ENCODE measurements at regions not wholly inside any gene's neighbourhood (a gene's known extent, or its start where the extent isn't known, plus 50 kb on each side); places are given as distances from the start of the nearest gene placed in this dataset.

DNA sequence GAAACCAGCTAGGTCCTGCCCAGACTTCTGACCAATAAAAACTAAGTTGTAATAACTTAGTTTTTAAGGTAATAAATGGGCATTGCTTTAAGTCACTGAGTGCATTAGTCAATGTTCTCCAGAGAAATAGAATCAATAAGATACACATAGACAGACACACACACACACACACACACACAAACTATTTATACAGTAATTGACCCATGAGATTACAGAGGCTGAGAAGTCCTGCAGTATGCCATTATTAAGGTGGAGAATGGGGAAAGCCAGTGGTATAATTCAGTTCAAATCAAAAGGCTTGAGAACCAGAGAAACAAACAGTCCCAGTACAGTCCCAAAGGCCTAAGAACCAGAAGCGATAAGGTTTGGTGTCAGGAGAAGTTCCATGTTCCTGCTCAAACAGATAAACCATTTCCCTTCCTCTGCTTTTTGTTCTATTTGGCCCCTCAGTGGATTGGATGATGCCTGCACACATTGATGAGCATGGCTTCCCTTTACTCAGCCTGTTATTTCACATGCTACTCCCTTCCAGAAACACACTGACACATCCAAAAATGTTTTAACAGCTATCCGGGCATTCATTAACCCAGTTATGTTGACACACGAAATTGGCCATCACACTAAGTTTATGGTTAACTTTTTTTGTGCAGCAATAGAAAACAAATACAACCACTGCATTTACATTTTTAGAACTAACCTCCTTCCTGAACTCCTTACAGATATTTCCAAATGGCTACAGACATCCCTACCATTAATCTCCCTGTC, 828.2 kb upstream of the NCAM2 start:
- TF ChIP-seq, protein P1, sequence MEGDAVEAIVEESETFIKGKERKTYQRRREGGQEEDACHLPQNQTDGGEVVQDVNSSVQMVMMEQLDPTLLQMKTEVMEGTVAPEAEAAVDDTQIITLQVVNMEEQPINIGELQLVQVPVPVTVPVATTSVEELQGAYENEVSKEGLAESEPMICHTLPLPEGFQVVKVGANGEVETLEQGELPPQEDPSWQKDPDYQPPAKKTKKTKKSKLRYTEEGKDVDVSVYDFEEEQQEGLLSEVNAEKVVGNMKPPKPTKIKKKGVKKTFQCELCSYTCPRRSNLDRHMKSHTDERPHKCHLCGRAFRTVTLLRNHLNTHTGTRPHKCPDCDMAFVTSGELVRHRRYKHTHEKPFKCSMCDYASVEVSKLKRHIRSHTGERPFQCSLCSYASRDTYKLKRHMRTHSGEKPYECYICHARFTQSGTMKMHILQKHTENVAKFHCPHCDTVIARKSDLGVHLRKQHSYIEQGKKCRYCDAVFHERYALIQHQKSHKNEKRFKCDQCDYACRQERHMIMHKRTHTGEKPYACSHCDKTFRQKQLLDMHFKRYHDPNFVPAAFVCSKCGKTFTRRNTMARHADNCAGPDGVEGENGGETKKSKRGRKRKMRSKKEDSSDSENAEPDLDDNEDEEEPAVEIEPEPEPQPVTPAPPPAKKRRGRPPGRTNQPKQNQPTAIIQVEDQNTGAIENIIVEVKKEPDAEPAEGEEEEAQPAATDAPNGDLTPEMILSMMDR (conservative IDR thresholded peaks at IDR 0.05; ENCODE audit: low read length): no peak
- no peak for TF ChIP-seq EZH2phosphoT487 (IDR thresholded peaks at IDR 0.05; ENCODE audit: borderline replicate concordance, low read depth, low read length)

Measured in OCI-LY7 (cell line).